ENCODE measurements at regions not wholly inside any gene's neighbourhood (a gene's known extent, or its start where the extent isn't known, plus 50 kb on each side); places are given as distances from the start of the nearest gene placed in this dataset.

- Histone ChIP-seq H3K27ac (ENCODE audit: insufficient read depth, low read length, poor library complexity, severe bottlenecking) (no peak overlapping the region), H3K4me3 (ENCODE audit: insufficient read depth, low read depth, low read length, poor library complexity, severe bottlenecking) (no peak overlapping the region), H3K9me3 (ENCODE audit: control insufficient read depth, low read length) (no peaks in the 10 kb centered on the region), H3K27me3 (replicated peaks; ENCODE audit: control insufficient read depth, insufficient read depth, low read length, poor library complexity, severe bottlenecking) (no peaks in the 10 kb centered on the region), H3K36me3 (ENCODE audit: control insufficient read depth, insufficient read depth, low read length) (no peaks in the 10 kb centered on the region), H3K4me1 (ENCODE audit: control insufficient read depth, insufficient read depth, low read length, poor library complexity, severe bottlenecking) (no peaks in the 10 kb centered on the region)
- DNase-seq, result no peak
Observed at GRCh38 chr15:39302936-39303335, 277.9 kb upstream of the THBS1 start.

GRCh38 chr15:39304201-39304841, 276.6 kb upstream of the THBS1 start:
- H3K4me3 ChIP-seq (ENCODE audit: insufficient read depth, low read depth, low read length, poor library complexity, severe bottlenecking), result no peak overlapping the region
- H3K4me1 ChIP-seq (ENCODE audit: control insufficient read depth, insufficient read depth, low read length, poor library complexity, severe bottlenecking), result no peaks in the 10 kb centered on the region
- no peaks in the 10 kb centered on the region for H3K36me3 ChIP-seq (ENCODE audit: control insufficient read depth, insufficient read depth, low read length)
- H3K27me3 ChIP-seq (replicated peaks; ENCODE audit: control insufficient read depth, insufficient read depth, low read length, poor library complexity, severe bottlenecking), result no peaks in the 10 kb centered on the region
- no peaks in the 10 kb centered on the region for H3K9me3 ChIP-seq (ENCODE audit: control insufficient read depth, low read length)
- no peak overlapping the region for H3K27ac ChIP-seq (ENCODE audit: insufficient read depth, low read length, poor library complexity, severe bottlenecking)
- no peak for DNase-seq

- no peak for DNase-seq
- H3K27ac ChIP-seq (ENCODE audit: insufficient read depth, low read length, poor library complexity, severe bottlenecking), result no peak overlapping the region
- no peaks in the 10 kb centered on the region for H3K36me3 ChIP-seq (ENCODE audit: control insufficient read depth, insufficient read depth, low read length)
- H3K9me3 ChIP-seq (ENCODE audit: control insufficient read depth, low read length), result no peaks in the 10 kb centered on the region
- H3K27me3 ChIP-seq (replicated peaks; ENCODE audit: control insufficient read depth, insufficient read depth, low read length, poor library complexity, severe bottlenecking), result no peaks in the 10 kb centered on the region
- no peaks in the 10 kb centered on the region for H3K4me1 ChIP-seq (ENCODE audit: control insufficient read depth, insufficient read depth, low read length, poor library complexity, severe bottlenecking)
- H3K4me3 ChIP-seq (ENCODE audit: insufficient read depth, low read depth, low read length, poor library complexity, severe bottlenecking), result no peak overlapping the region
Observed at GRCh38 chr15:39304931-39305728, 275.7 kb upstream of the THBS1 start.

DNA sequence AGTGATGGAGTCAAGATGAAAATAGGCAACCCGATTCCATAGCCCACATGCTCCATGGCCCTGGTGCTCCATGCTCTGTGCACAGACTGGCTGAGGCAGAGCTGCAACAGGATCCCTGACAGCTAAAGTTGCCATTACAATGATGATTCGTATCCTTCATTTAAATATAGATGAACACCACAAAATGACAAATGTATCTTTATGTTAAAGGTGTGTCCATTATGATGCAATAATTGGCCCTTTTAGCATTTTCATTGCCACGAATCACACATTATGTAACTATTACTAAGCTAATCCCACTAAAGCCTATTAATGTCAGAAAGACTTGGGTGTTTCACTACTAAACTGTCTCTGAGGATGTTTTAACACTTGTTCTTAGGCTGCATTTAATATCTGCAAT, 270.2 kb upstream of the THBS1 start:
- H3K9me3 ChIP-seq (ENCODE audit: control insufficient read depth, low read length), result no peaks in the 10 kb centered on the region
- no peaks in the 10 kb centered on the region for H3K4me1 ChIP-seq (ENCODE audit: control insufficient read depth, insufficient read depth, low read length, poor library complexity, severe bottlenecking)
- no peak for DNase-seq
- no peak overlapping the region for H3K4me3 ChIP-seq (ENCODE audit: insufficient read depth, low read depth, low read length, poor library complexity, severe bottlenecking)
- H3K27ac ChIP-seq (ENCODE audit: insufficient read depth, low read length, poor library complexity, severe bottlenecking), result no peak overlapping the region
- no peaks in the 10 kb centered on the region for H3K27me3 ChIP-seq (replicated peaks; ENCODE audit: control insufficient read depth, insufficient read depth, low read length, poor library complexity, severe bottlenecking)
- H3K36me3 ChIP-seq (ENCODE audit: control insufficient read depth, insufficient read depth, low read length), result no peaks in the 10 kb centered on the region

DNA sequence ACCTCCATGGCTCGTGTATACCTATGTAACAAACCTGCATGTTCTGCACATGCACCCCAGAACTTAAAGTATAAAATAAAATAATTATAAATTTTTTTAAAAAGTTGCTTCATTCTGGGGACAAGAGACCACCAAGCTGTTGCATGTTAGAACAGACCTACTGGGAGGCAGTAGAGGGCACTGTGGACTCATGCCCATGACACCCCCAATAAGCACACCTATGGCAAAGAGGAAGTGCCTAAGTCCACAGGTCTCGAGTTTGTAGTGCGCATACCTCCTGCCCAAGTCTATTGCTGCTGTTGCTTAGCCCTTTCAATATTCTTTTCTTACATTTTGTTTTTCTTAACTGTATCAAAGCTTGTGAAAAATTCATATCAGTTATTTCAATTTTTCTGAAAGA, 267.9 kb upstream of the THBS1 start:
- no peaks in the 10 kb centered on the region for H3K27me3 ChIP-seq (replicated peaks; ENCODE audit: control insufficient read depth, insufficient read depth, low read length, poor library complexity, severe bottlenecking)
- no peaks in the 10 kb centered on the region for H3K4me1 ChIP-seq (ENCODE audit: control insufficient read depth, insufficient read depth, low read length, poor library complexity, severe bottlenecking)

GRCh38 chr15:39313467-39313866, 267.4 kb upstream of the THBS1 start:
- no peaks in the 10 kb centered on the region for H3K36me3 ChIP-seq (ENCODE audit: control insufficient read depth, insufficient read depth, low read length)
- no peaks in the 10 kb centered on the region for H3K27me3 ChIP-seq (replicated peaks; ENCODE audit: control insufficient read depth, insufficient read depth, low read length, poor library complexity, severe bottlenecking)
- no peaks in the 10 kb centered on the region for H3K9me3 ChIP-seq (ENCODE audit: control insufficient read depth, low read length)
- no peaks in the 10 kb centered on the region for H3K4me1 ChIP-seq (ENCODE audit: control insufficient read depth, insufficient read depth, low read length, poor library complexity, severe bottlenecking)
- no peak overlapping the region for H3K4me3 ChIP-seq (ENCODE audit: insufficient read depth, low read depth, low read length, poor library complexity, severe bottlenecking)
- no peak overlapping the region for H3K27ac ChIP-seq (ENCODE audit: insufficient read depth, low read length, poor library complexity, severe bottlenecking)
- no peak for DNase-seq

More for the DNA sequence above, 267.9 kb upstream of the THBS1 start:
- H3K27ac ChIP-seq (ENCODE audit: insufficient read depth, low read length, poor library complexity, severe bottlenecking), result no peak overlapping the region
- DNase-seq, result no peak
- H3K9me3 ChIP-seq (ENCODE audit: control insufficient read depth, low read length), result no peaks in the 10 kb centered on the region
- no peak overlapping the region for H3K4me3 ChIP-seq (ENCODE audit: insufficient read depth, low read depth, low read length, poor library complexity, severe bottlenecking)
- H3K36me3 ChIP-seq (ENCODE audit: control insufficient read depth, insufficient read depth, low read length), result no peaks in the 10 kb centered on the region

DNA sequence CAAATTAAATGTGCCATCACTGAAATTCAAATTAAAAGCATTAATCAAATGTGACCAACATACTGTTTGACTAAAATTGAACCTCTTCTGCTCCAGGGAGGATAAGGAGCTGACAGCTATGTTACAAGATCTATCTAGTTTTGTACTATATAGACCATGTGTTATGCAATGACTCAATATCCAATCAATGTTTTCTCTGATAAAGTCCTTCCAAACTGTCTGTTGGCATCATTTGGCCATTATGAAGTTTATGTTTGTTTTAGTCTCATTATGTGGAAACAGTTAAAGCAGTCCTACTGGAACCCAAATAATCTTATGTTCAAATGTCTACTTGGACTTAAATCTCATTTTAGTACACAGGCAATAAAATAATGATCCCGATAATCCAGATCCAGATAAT, 267.0 kb upstream of the THBS1 start:
- Histone ChIP-seq H3K27me3 (replicated peaks; ENCODE audit: control insufficient read depth, insufficient read depth, low read length, poor library complexity, severe bottlenecking) (no peaks in the 10 kb centered on the region), H3K36me3 (ENCODE audit: control insufficient read depth, insufficient read depth, low read length) (no peaks in the 10 kb centered on the region), H3K27ac (ENCODE audit: insufficient read depth, low read length, poor library complexity, severe bottlenecking) (no peak overlapping the region), H3K9me3 (ENCODE audit: control insufficient read depth, low read length) (no peaks in the 10 kb centered on the region), H3K4me3 (ENCODE audit: insufficient read depth, low read depth, low read length, poor library complexity, severe bottlenecking) (no peak overlapping the region), H3K4me1 (ENCODE audit: control insufficient read depth, insufficient read depth, low read length, poor library complexity, severe bottlenecking) (no peaks in the 10 kb centered on the region)
- DNase-seq, result no peak

DNA sequence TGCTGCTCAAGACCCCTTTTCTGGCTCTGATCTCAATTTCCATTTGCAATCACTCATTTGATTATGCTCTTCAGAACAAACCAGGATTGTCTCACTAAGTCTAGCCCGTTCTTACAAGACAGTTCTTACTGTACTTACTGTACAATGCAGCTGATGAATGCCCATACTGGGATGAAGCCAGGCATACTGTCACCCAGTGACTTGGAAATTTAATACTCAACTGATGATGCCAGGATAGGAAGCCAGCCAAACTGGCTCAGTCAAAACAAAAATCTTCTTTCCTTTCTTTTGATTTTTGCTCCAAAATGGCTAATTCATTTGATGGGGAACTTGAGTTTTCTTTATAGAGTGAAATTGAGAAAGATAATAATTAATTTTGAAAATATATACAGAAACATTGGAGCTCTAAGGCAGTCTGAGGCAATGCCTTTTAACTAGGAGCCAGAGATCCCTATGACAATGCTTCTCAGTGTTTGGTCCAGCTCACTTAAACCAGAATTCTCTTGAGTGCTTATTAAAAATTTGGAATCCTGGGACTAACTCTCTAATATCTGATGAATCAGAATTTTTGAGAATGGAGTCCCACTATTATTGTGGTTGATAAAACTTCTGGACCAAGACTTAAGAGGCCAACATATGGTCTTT, 265.6 kb upstream of the THBS1 start:
- Histone ChIP-seq H3K9me3 (ENCODE audit: control insufficient read depth, low read length) (no peaks in the 10 kb centered on the region), H3K4me1 (ENCODE audit: control insufficient read depth, insufficient read depth, low read length, poor library complexity, severe bottlenecking) (no peaks in the 10 kb centered on the region), H3K27ac (ENCODE audit: insufficient read depth, low read length, poor library complexity, severe bottlenecking) (no peak overlapping the region), H3K4me3 (ENCODE audit: insufficient read depth, low read depth, low read length, poor library complexity, severe bottlenecking) (no peak overlapping the region), H3K36me3 (ENCODE audit: control insufficient read depth, insufficient read depth, low read length) (no peaks in the 10 kb centered on the region), H3K27me3 (replicated peaks; ENCODE audit: control insufficient read depth, insufficient read depth, low read length, poor library complexity, severe bottlenecking) (no peaks in the 10 kb centered on the region)
- no peak for DNase-seq

GRCh38 chr15:39317225-39317624, 263.7 kb upstream of the THBS1 start:
- no peaks in the 10 kb centered on the region for H3K4me1 ChIP-seq (ENCODE audit: control insufficient read depth, insufficient read depth, low read length, poor library complexity, severe bottlenecking)
- no peaks in the 10 kb centered on the region for H3K9me3 ChIP-seq (ENCODE audit: control insufficient read depth, low read length)
- no peak overlapping the region for H3K27ac ChIP-seq (ENCODE audit: insufficient read depth, low read length, poor library complexity, severe bottlenecking)
- H3K27me3 ChIP-seq (replicated peaks; ENCODE audit: control insufficient read depth, insufficient read depth, low read length, poor library complexity, severe bottlenecking), result no peaks in the 10 kb centered on the region
- DNase-seq, result no peak
- no peak overlapping the region for H3K4me3 ChIP-seq (ENCODE audit: insufficient read depth, low read depth, low read length, poor library complexity, severe bottlenecking)
- H3K36me3 ChIP-seq (ENCODE audit: control insufficient read depth, insufficient read depth, low read length), result no peaks in the 10 kb centered on the region

DNA sequence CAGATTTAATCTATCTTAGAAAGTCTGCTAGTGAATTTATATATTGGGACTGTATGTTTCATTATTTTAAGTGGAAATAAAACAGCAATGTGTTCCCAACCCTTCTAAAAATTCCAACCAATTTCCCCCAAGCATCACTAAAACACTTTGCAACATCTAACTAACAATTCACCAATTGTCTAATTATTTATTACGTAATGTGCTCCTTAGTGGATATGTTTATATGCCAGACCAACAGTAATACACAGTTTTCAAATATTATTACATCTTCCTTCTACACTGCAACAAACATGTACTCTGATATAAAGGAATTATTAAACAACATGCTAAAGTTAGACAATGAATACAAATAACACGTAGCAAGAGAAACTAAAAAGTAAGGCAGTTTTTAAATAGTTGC, 262.6 kb upstream of the THBS1 start:
- H3K4me3 ChIP-seq (ENCODE audit: insufficient read depth, low read depth, low read length, poor library complexity, severe bottlenecking), result no peak overlapping the region

More for the DNA sequence above, 262.6 kb upstream of the THBS1 start:
- no peak overlapping the region for H3K27ac ChIP-seq (ENCODE audit: insufficient read depth, low read length, poor library complexity, severe bottlenecking)
- H3K9me3 ChIP-seq (ENCODE audit: control insufficient read depth, low read length), result no peaks in the 10 kb centered on the region
- DNase-seq, result no peak
- H3K27me3 ChIP-seq (replicated peaks; ENCODE audit: control insufficient read depth, insufficient read depth, low read length, poor library complexity, severe bottlenecking), result no peaks in the 10 kb centered on the region
- no peaks in the 10 kb centered on the region for H3K36me3 ChIP-seq (ENCODE audit: control insufficient read depth, insufficient read depth, low read length)
- H3K4me1 ChIP-seq (ENCODE audit: control insufficient read depth, insufficient read depth, low read length, poor library complexity, severe bottlenecking), result no peaks in the 10 kb centered on the region
